GM12891 (cell line): ENCODE measurements at regions not wholly inside any gene's neighbourhood (a gene's known extent, or its start where the extent isn't known, plus 50 kb on each side); places are given as distances from the start of the nearest gene placed in this dataset.

Experiments
- POLR2A ChIP-seq: IDR thresholded peaks from 2 replicates; pipeline ENCODE4 v1.6.1; 2011; ENCODE audit warnings: low read depth, low read length, control low read depth
- POLR2AphosphoS5 ChIP-seq: IDR thresholded peaks from 2 replicates; pipeline ENCODE4 v1.6.1; 2011; ENCODE audit warnings: low read depth, low read length, control low read depth
- POU2F2 ChIP-seq: IDR thresholded peaks from 2 replicates; pipeline ENCODE4 v1.6.1; 2011; ENCODE audit warnings: low read depth, mild to moderate bottlenecking, control low read depth, low read length, moderate library complexity
- TAF1 ChIP-seq: IDR thresholded peaks from 2 replicates; pipeline ENCODE4 v1.6.1; 2011; ENCODE audit warnings: low read depth, low read length, control low read depth

GRCh38 chr1:115423776-115424175 lies 85.7 kb upstream of the NGF start:
- TF ChIP-seq POLR2A, result no peak
- no peak for TF ChIP-seq POLR2AphosphoS5
- no peak for TF ChIP-seq POU2F2
- no peak for TF ChIP-seq TAF1
